ENCODE measurements at regions not wholly inside any gene's neighbourhood (a gene's known extent, or its start where the extent isn't known, plus 50 kb on each side); places are given as distances from the start of the nearest gene placed in this dataset.

GRCh38 chr5:62737766-62738165 lies 159.1 kb downstream of the LRRC70 start:
- Mint-ChIP-seq H3K36me3 (peaks cover 0 to 3% of the 10 kb centered on the region in 2 donors), H3K9me3 (peaks cover 2 to 13% (median 4%) of the 10 kb centered on the region in 7 donors), H3K27ac (peak overlapping the region in 1 of 7 donors; percentile 40), H3K27me3 (ENCODE audit: low read depth in 3 of 3) (peaks cover 1 to 4% (median 2%) of the 10 kb centered on the region in 3 donors), H3K4me3 (no peak overlapping the region), H3K4me1 (peaks cover 9% of the 10 kb centered on the region)
- H3K27me3 ChIP-seq (ENCODE audit: control insufficient read depth in 2 of 2, insufficient read depth in 2 of 2, low read length in 2 of 2), result no peaks in the 10 kb centered on the region
- H4K20me1 ChIP-seq (ENCODE audit: insufficient read depth, low read length), result no peaks in the 10 kb centered on the region
- TF ChIP-seq CTCF (IDR thresholded peaks at IDR 0.05), result no peak
- peaks cover 10% of the 10 kb centered on the region in 2 donors for H3K4me1 ChIP-seq (ENCODE audit: control insufficient read depth in 1 of 2, insufficient read depth in 2 of 2, low read length in 2 of 2)
- no peaks in the 10 kb centered on the region for H3K9me3 ChIP-seq (replicated peaks in 1 of 2; ENCODE audit: control insufficient read depth in 1 of 2, insufficient read depth in 1 of 2, low read length in 2 of 2)
- no peak overlapping the region for H3K4me2 ChIP-seq (replicated peaks; ENCODE audit: extremely low read depth, low read length, poor library complexity, severe bottlenecking)
- no peaks in the 10 kb centered on the region for H3K36me3 ChIP-seq (replicated peaks in 1 of 2; ENCODE audit: control insufficient read depth in 1 of 2, insufficient read depth in 2 of 2, low read length in 2 of 2)
- no peak overlapping the region for H3K9ac ChIP-seq (ENCODE audit: insufficient read depth, low read length, poor library complexity, severe bottlenecking)
- no peaks in the 10 kb centered on the region for H3K79me2 ChIP-seq (ENCODE audit: insufficient read depth, low read length)
- H3K4me3 ChIP-seq (replicated peaks in 1 of 3; ENCODE audit: low read depth in 2 of 3, low read length in 3 of 3), result no peak overlapping the region
- no peak overlapping the region for H2AFZ ChIP-seq (ENCODE audit: insufficient read depth, low read depth, low read length, poor library complexity, severe bottlenecking)
- intact Hi-C loops (cut with micrococcal nuclease), result no loop called here
- H3K27ac ChIP-seq (ENCODE audit: low read depth in 1 of 2, low read length in 2 of 2), result no peak overlapping the region
- DNase-seq, result no peak

GRCh38 chr5:62732677-62733121 lies 154.1 kb downstream of the LRRC70 start:
- peaks cover 0 to 8% (median 0%) of the 10 kb centered on the region in 7 donors for H3K9me3 Mint-ChIP-seq

More at GRCh38 chr5:62732677-62733121, 154.1 kb downstream of the LRRC70 start:
- H3K4me1 Mint-ChIP-seq, result peaks cover 42% of the 10 kb centered on the region
- peak overlapping the region; percentile 84 to 96 (median 91) for H3K27ac Mint-ChIP-seq
- no CpG with 5 or more reads among the region's 1 CpG for WGBS (ENCODE audit: insufficient coverage)
- Histone ChIP-seq H3K4me3 (replicated peaks in 1 of 3; ENCODE audit: low read depth in 2 of 3, low read length in 3 of 3) (peak overlapping the region in 1 of 3 experiments; percentile 28), H3K4me1 (ENCODE audit: control insufficient read depth in 1 of 2, insufficient read depth in 2 of 2, low read length in 2 of 2) (peaks cover 33 to 36% of the 10 kb centered on the region in 2 donors), H3K4me2 (replicated peaks; ENCODE audit: extremely low read depth, low read length, poor library complexity, severe bottlenecking) (peak overlapping the region; percentile 55), H3K36me3 (replicated peaks in 1 of 2; ENCODE audit: control insufficient read depth in 1 of 2, insufficient read depth in 2 of 2, low read length in 2 of 2) (no peaks in the 10 kb centered on the region), H3K9ac (ENCODE audit: insufficient read depth, low read length, poor library complexity, severe bottlenecking) (no peak overlapping the region), H2AFZ (ENCODE audit: insufficient read depth, low read depth, low read length, poor library complexity, severe bottlenecking) (peak overlapping the region; percentile 48), H3K9me3 (replicated peaks in 1 of 2; ENCODE audit: control insufficient read depth in 1 of 2, insufficient read depth in 1 of 2, low read length in 2 of 2) (no peaks in the 10 kb centered on the region), H4K20me1 (ENCODE audit: insufficient read depth, low read length) (no peaks in the 10 kb centered on the region), H3K27me3 (ENCODE audit: control insufficient read depth in 2 of 2, insufficient read depth in 2 of 2, low read length in 2 of 2) (no peaks in the 10 kb centered on the region), H3K27ac (ENCODE audit: low read depth in 1 of 2, low read length in 2 of 2) (peak overlapping the region; percentile 73 to 78), H3K79me2 (ENCODE audit: insufficient read depth, low read length) (no peaks in the 10 kb centered on the region)
- H3K4me3 Mint-ChIP-seq, result peak overlapping the region in 1 of 2 donors; percentile 64
- TF ChIP-seq CTCF (IDR thresholded peaks at IDR 0.05), result no peak
- peaks cover 0 to 2% (median 2%) of the 10 kb centered on the region in 3 donors for H3K27me3 Mint-ChIP-seq (ENCODE audit: low read depth in 3 of 3)
- DNase-seq, result peak; percentile 64 to 80 (median 75)
- peaks cover 0 to 3% of the 10 kb centered on the region in 2 donors for H3K36me3 Mint-ChIP-seq
- intact Hi-C loops (cut with micrococcal nuclease), result no loop called here

All from CD14-positive monocyte (primary cell).